ENCODE measurements at regions not wholly inside any gene's neighbourhood (a gene's known extent, or its start where the extent isn't known, plus 50 kb on each side); places are given as distances from the start of the nearest gene placed in this dataset.

GRCh38 chr6:101163611-101164010 lies 229.9 kb upstream of the GRIK2 start:
- TF ChIP-seq POLR2A (IDR thresholded peaks at IDR 0.05) (no peak), CTCF (IDR thresholded peaks at IDR 0.05) (no peak)

All from heart left ventricle (tissue), 13 donors.